ENCODE measurements at regions not wholly inside any gene's neighbourhood (a gene's known extent, or its start where the extent isn't known, plus 50 kb on each side); places are given as distances from the start of the nearest gene placed in this dataset.

- Histone ChIP-seq H3K36me3 (ENCODE audit: control insufficient read depth, insufficient read depth, low read length) (no peaks in the 10 kb centered on the region), H3K27me3 (ENCODE audit: control insufficient read depth, insufficient read depth, low read length) (no peaks in the 10 kb centered on the region), H3K4me3 (ENCODE audit: low read depth, low read length) (no peak overlapping the region)
- no peak for TF ChIP-seq CTCF (IDR thresholded peaks at IDR 0.05; ENCODE audit: insufficient read depth, low read length, poor library complexity, severe bottlenecking)
- DNase-seq (ENCODE audit: low read depth), result no peak
These were observed 155.1 kb upstream of the FUT8 start for GRCh38 chr14:65257425-65257824.

DNA sequence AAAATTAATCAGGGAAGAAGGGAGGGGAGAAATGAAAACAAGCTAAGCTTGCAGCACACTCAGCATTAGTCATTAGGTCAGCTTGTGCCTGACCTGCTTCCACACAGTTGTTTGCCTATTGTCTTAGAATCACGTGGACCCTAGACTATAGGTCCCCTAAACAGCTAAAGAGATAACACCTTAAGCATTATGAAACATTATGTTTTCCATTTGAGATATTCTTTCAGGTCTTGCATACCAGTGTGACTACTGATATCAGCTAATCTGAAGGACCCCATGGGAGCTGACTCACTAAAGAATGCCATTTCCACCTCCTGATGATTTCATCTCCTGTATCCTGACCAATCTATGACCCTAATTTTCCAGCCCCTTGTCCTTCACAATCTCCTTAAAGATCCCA lies 154.1 kb upstream of the FUT8 start:
- no peak for TF ChIP-seq CTCF (IDR thresholded peaks at IDR 0.05; ENCODE audit: insufficient read depth, low read length, poor library complexity, severe bottlenecking)
- H3K4me3 ChIP-seq (ENCODE audit: low read depth, low read length), result no peak overlapping the region
- H3K27me3 ChIP-seq (ENCODE audit: control insufficient read depth, insufficient read depth, low read length), result no peaks in the 10 kb centered on the region
- DNase-seq (ENCODE audit: low read depth), result no peak
- no peaks in the 10 kb centered on the region for H3K36me3 ChIP-seq (ENCODE audit: control insufficient read depth, insufficient read depth, low read length)

- DNase-seq (ENCODE audit: low read depth), result no peak
- Histone ChIP-seq H3K36me3 (ENCODE audit: control insufficient read depth, insufficient read depth, low read length) (no peaks in the 10 kb centered on the region), H3K27me3 (ENCODE audit: control insufficient read depth, insufficient read depth, low read length) (no peaks in the 10 kb centered on the region), H3K4me3 (ENCODE audit: low read depth, low read length) (no peak overlapping the region)
- no peak for TF ChIP-seq CTCF (IDR thresholded peaks at IDR 0.05; ENCODE audit: insufficient read depth, low read length, poor library complexity, severe bottlenecking)
These were observed 153.5 kb upstream of the FUT8 start for GRCh38 chr14:65259000-65259399.

- no peak for TF ChIP-seq CTCF (IDR thresholded peaks at IDR 0.05; ENCODE audit: insufficient read depth, low read length, poor library complexity, severe bottlenecking)
- Histone ChIP-seq H3K36me3 (ENCODE audit: control insufficient read depth, insufficient read depth, low read length) (no peaks in the 10 kb centered on the region), H3K27me3 (ENCODE audit: control insufficient read depth, insufficient read depth, low read length) (no peaks in the 10 kb centered on the region), H3K4me3 (ENCODE audit: low read depth, low read length) (no peak overlapping the region)
- no peak for DNase-seq (ENCODE audit: low read depth)
These were observed 151.7 kb upstream of the FUT8 start for GRCh38 chr14:65260786-65261185.

DNA sequence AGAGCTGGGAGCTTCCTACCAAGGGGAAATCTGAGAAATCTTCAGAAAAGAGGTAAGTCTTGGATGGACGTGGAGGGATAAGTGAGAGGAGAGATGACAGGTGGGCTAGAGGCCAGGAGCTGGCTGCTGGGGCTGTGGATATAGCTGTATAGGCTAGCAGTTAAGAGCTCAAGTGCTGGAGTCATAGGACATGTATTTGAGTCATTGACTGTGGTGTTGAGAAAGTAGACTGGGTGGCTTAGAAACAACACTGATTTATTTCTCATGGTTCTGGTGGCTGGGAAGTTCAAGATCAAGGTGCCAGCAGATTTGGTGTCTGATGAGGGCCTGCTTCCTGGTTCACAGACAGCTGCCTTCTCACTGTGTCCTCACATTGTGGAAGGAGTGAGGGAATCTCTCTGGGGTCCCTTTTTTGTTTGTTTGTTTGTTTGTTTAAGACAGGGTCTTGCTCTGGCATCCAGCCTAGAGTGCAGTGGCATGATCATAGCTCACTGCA lies 151.1 kb upstream of the FUT8 start:
- H3K4me3 ChIP-seq (ENCODE audit: low read depth, low read length), result no peak overlapping the region
- no peaks in the 10 kb centered on the region for H3K36me3 ChIP-seq (ENCODE audit: control insufficient read depth, insufficient read depth, low read length)
- no peak for DNase-seq (ENCODE audit: low read depth)
- no peak for TF ChIP-seq CTCF (IDR thresholded peaks at IDR 0.05; ENCODE audit: insufficient read depth, low read length, poor library complexity, severe bottlenecking)
- H3K27me3 ChIP-seq (ENCODE audit: control insufficient read depth, insufficient read depth, low read length), result no peaks in the 10 kb centered on the region

DNA sequence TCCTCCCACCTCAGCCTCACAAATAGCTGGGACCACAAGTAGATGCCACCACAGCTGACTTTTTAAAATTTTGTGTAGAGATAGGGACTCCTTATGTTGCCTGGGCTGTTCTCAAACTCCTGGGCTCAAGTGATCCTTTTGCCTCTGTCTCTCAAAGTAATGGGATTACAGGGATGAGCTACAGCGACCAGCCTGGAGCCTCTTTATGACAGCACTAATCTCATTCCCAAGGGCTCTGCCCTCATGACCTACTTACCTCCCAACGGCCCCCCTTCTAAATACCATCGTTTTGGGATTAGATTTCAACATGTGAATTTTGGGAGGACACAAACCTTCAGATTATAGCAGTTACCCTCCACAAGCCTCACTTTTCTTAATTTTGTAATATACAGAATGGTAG lies 150.6 kb upstream of the FUT8 start:
- H3K4me3 ChIP-seq (ENCODE audit: low read depth, low read length), result no peak overlapping the region
- no peaks in the 10 kb centered on the region for H3K27me3 ChIP-seq (ENCODE audit: control insufficient read depth, insufficient read depth, low read length)
- H3K36me3 ChIP-seq (ENCODE audit: control insufficient read depth, insufficient read depth, low read length), result no peaks in the 10 kb centered on the region
- no peak for TF ChIP-seq CTCF (IDR thresholded peaks at IDR 0.05; ENCODE audit: insufficient read depth, low read length, poor library complexity, severe bottlenecking)
- no peak for DNase-seq (ENCODE audit: low read depth)
